ENCODE measurements at regions not wholly inside any gene's neighbourhood (a gene's known extent, or its start where the extent isn't known, plus 50 kb on each side); places are given as distances from the start of the nearest gene placed in this dataset.
"Not testable (repeated sequence)": the region's sequence is repeated elsewhere in the genome, so short reads cannot be mapped to it uniquely, and the experiment has no call there.

DNA sequence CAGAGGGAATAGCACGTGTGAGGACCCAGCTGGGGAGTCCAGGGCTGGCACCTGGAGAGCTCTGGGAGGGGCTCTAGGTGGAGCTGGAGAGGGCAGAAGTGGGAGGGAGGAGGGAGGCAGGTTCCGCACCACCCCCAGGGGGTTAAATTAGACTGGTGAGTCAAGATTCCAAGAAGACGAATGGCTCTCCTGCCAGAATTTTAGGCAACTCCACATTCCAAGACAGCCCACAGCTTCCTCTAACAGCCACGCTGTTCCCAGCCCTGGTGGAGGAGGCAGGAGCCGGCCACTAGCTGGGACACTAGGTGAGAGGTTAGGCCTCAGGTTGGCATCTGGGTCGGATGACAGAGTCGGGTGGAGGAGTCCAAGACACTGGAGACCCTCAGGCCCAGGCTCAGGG lies 60.2 kb downstream of the TFAP2C start:
- intact Hi-C loops (cut with DNase I) = no loop called here
- DNase-seq (ENCODE audit: missing footprints) (no peak), ATAC-seq (no peak)

DNA sequence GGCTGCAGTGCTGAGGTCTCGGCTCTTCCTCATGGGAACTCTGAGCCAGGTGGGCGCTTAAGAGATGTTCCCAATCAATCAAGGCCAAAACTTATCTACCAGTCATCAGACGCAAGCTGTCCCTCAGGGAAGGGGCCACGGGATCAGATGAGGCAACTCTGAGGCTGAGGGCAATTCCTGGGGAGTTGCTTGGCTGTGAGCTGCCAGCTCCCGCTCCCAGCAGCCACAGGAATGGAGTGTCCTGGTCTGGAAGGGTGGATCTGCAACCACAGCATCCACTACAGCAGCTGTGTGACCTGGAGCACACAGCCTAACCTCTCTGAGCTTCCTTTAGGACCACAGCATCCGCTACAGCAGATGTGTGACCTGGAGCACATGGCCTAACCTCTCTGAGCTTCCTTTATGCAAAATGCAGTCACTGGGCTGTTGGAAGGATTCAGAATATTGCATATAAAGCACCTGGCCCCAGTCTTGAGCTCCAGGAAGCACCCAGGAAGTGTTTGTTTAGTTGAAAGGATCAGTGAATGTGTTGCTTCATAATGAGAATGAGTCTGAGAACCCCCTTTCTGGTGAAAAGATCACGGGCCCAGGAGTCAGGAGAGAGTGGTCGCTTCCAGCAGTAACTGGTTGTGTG lies 60.9 kb downstream of the TFAP2C start:
- DNase-seq (ENCODE audit: missing footprints) (no peak), ATAC-seq (no peak)

GRCh38 chr20:56690531-56691175 lies 61.5 kb downstream of the TFAP2C start:
- intact Hi-C loops (cut with DNase I) = no loop called here
- ATAC-seq (no peak), DNase-seq (ENCODE audit: missing footprints) (no peak)

More for the DNA sequence above, 60.9 kb downstream of the TFAP2C start:
- intact Hi-C loops (cut with DNase I) = no loop called here

GRCh38 chr20:56691325-56691998 lies 62.4 kb downstream of the TFAP2C start:
- DNase-seq (ENCODE audit: missing footprints) = no peak
- intact Hi-C loops (cut with DNase I) = no loop called here
- ATAC-seq = no peak

GRCh38 chr20:56693217-56693616 lies 64.1 kb downstream of the TFAP2C start:
- ATAC-seq = no peak
- DNase-seq (ENCODE audit: missing footprints) = no peak
- intact Hi-C loops (cut with DNase I) = no loop called here

GRCh38 chr20:56697476-56697875 lies 68.4 kb downstream of the TFAP2C start:
- no peak for ATAC-seq
- intact Hi-C loops (cut with DNase I) = no loop called here
- no peak for DNase-seq (ENCODE audit: missing footprints)

DNA sequence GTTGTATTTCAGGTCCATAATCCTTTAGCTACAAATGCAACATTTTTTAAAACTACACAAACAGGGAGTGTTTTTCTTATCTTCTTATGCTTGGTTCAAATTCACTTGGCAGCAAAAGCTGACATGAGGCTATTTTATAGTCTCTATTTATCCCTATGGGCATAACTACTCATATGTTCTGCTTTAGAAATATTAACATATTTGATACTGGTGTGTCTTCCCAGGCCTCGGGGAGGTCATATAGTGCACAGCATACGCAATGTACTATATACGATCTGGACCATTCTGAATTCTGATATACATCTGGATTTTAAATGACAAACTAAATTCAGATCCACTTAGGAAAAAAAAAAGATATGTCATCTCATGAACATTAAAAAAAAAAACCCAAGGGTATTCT lies 69.2 kb downstream of the TFAP2C start:
- no peak for DNase-seq (ENCODE audit: missing footprints)
- intact Hi-C loops (cut with DNase I) = no loop called here
- ATAC-seq = no peak

DNA sequence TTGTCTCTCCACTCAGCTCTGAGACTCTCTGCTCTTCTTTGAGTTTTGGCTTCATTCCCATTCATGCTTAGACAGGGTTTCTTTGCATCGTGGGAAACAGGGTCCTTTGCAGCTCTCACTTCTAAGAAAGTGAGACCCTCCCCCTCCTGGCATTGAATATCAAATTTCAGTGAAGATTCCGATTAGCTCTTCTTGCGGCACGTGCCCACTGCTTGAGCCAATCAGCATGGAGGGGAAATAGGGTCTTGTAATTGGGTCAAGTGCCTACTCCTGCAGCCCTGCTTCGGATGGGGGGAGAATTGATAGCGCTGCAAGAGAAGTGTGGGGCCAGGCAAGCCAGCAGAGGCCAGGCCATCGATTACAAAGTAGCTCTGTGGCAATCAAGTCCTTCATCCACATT lies 69.6 kb downstream of the TFAP2C start:
- no peak for ATAC-seq
- intact Hi-C loops (cut with DNase I) = no loop called here
- no peak for DNase-seq (ENCODE audit: missing footprints)

DNA sequence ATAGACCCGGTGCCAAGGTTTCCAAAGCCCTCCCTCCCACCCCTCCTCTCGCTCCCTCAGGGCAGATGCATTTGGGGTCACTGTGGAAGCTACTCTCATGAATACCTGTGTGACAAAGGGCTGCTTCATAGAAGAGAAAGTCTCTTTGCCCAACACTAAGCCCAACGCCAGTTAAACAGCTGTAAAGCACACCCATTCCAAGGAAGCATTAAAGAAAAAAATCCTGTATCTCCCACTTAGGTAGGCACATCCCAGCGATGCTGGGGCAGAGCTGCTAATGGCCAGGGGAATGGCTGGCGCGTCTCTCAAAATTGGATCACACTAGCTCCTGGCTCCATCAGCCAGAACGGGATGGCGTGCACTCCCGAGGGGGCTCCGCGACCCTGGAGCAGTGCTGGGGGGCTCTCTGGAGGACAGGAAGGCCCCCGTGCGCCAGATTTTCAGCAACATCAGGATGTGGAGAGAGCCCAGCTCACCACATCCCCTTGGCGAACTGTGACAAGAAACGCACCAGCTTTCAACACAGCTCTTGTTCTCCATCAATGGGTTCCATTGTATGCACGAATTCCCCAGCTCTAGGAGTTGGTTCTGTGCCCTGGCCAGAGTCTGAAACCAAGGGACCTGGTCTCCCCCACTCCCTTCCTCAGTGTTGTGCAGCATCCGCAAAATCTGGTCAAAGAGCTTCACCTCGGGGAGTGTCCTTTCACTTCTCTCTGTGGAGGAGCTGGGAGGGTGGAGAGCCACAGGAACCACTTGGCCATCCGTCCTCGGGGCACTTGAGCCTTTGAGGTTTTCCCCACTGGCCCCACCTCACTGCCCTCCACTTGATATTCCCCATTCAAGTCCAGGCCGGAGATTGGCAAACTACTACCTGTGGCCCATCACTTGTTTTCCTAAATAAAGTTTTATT lies 74.1 kb downstream of the TFAP2C start:
- DNase-seq (ENCODE audit: missing footprints) (no peak), ATAC-seq (no peak)
- intact Hi-C loops (cut with DNase I) = no loop called here

DNA sequence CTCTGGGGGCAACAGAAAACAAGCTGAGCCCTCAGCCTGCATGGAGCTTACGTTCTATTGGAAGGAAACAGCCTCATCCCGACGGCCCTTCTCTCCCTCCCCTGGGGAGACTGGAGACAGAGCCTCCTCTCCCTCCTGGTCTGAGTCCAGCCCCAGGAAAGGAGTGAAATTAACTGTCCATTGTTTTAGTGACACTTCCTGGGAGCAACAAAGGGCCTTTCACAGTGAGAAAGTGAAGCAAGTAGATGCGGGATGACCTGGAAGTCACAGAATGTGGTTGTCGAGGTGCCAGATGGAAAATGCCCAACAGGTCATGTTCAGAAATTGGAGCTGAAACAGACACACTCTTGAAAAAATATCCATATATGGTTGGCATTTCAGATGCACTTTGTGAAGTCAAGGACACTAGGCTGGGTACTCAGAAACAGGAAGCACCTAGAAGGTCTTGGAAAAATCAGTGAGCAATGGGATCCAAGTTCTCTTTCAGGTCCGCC lies 77.8 kb downstream of the TFAP2C start:
- intact Hi-C loops (cut with DNase I) = no loop called here
- ATAC-seq (no peak), DNase-seq (ENCODE audit: missing footprints) (no peak)

DNA sequence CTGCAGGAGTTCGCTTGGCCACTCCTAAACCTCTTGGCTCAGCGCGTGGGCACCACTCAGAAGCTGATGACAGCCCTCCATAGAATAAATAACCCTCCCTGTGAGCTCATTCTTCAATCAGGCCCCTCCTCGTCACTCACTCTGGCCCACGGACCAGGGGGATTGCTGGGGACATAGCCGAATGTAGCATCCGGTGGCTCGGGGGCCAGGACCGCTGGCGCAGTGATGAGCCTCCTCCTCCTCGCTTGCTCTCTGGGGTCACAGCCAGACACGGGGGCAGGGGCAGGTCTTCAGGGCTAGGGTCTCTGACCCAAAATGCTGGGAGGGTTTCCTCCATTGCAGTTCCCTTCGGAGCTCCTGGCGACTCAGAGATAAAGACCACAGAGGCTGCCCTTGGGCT lies 79.9 kb downstream of the TFAP2C start:
- intact Hi-C loops (cut with DNase I) = no loop called here
- DNase-seq (ENCODE audit: missing footprints) (no peak), ATAC-seq (no peak)

DNA sequence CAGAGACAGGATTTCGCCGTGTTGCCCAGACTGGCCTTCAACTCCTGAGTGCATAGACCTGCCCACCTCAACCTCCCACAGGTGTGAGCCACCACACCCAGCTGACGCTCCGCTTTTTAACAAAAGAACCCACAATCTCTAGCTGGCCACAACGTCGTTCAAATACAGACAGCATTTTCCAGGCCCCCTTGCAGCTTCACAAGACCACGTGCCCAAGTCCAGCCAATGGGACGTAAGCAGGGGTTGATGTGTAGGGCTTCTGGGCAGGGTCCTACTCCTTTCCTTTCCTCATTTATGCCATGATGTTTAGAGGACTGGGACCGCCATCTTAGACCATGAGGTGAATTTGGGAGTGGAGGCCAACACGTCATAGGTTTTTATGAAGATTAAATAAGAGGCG lies 81.0 kb downstream of the TFAP2C start:
- no peak for DNase-seq (ENCODE audit: missing footprints)
- ATAC-seq = no peak
- intact Hi-C loops (cut with DNase I) = no loop called here

- DNase-seq (ENCODE audit: missing footprints); intact Hi-C loops (cut with DNase I); ATAC-seq: not testable (repeated sequence)
Measured at GRCh38 chr20:56710577-56710976, 81.5 kb downstream of the TFAP2C start.

DNA sequence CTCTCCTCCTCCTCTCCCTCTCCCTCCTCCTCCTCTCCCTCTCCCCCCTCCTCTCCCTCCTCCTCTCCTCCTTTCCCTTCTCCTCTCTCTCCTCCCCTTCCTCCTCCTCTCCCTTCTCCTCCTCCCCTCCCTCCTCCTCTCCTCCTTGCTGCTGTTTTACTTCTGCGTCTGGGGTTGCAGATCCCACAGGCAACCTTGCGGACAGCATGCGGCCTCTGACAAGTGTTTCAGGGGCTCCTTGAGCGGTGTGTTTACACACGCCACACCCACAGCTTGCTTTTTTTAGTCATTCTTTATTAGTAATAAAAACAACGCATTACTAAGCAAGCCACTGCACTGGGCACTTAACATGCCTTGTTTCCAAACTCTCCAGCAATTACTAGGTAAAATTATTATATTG lies 81.9 kb downstream of the TFAP2C start:
- ATAC-seq = no peak
- intact Hi-C loops (cut with DNase I) = no loop called here
- no peak for DNase-seq (ENCODE audit: missing footprints)

- ATAC-seq = no peak
- DNase-seq (ENCODE audit: missing footprints) = no peak
- intact Hi-C loops (cut with DNase I) = no loop called here
Measured at GRCh38 chr20:56715309-56715708, 86.2 kb downstream of the TFAP2C start.

DNA sequence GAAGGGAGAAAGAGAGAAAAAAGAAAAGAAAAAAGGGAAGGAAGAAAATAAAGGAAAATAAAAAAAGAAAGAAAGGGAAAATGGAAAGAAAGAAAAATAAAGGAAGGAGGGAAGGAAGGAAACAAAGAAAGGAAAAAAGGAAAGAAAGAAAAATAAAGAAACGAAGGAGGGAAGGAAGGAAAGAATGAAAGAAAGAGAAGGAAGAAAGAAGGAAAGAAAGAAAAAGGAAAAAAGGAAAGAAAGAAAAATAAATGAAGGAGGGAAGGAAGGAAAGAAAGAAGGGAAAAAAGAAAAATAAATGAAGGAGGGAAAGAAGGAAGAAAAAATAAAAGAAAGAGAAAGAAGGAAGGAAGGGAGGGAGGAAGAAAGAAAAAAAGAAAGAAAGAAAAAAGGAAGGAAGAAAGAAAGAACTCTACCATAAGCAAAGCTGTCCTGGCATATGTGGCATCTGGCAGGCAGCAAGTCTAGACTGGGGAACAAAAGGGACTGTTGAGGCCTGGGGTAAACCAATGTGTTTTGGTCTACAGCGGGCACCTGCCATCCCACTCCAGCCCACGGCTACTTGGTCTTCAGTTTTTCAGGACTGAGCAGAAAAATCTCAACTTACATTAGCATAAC lies 86.9 kb downstream of the TFAP2C start:
- ATAC-seq (no peak), DNase-seq (ENCODE audit: missing footprints) (no peak)
- intact Hi-C loops (cut with DNase I) = no loop called here

DNA sequence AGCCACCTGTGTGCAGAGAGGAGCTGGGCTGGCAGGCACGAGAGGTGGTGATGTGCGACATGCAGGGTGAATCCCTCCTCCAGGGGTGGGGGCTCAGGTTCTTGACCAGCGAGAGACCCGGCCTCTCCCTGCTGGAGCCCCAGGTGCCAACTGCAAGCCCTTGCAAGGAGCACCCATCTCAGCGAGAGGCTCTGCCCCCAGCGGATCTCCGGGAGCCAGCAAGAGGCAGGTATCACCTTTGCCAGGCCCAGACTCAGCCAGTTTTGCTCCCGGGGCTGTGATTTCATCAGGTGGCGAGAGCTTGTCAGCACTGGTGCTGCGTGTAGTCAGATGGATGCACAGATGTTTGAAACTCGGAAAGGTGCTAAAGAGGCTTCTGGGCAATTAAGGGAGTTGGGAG lies 87.7 kb downstream of the TFAP2C start:
- intact Hi-C loops (cut with DNase I) = no loop called here
- ATAC-seq (no peak), DNase-seq (ENCODE audit: missing footprints) (no peak)

DNA sequence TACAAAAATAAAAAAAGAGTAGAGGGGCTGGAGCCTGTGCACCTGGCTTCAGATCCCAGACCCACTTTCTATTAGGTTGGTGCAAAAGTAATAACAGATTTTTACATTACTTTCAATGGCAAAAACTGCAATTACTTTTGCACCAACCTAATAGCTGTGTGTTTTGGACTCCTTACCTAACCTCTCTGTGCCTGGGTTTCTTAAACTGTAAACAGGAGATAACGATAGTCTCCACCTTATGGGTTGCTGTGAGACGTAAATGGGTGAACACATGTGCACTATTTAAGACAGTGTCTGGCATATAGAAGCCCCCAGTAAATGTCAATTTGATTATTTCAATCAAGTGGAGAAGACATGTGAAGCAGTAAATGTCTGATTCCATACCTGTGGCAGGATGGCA lies 89.7 kb downstream of the TFAP2C start:
- intact Hi-C loops (cut with DNase I) = no loop called here
- ATAC-seq (no peak), DNase-seq (ENCODE audit: missing footprints) (no peak)
